HG03025 (cell line): ENCODE measurements at regions not wholly inside any gene's neighbourhood (a gene's known extent, or its start where the extent isn't known, plus 50 kb on each side); places are given as distances from the start of the nearest gene placed in this dataset.

Source experiments
- ATAC-seq: cut with Tn5 transposase; IDR thresholded peaks from one replicate; pipeline ENCODE4 v1.9.1; 2021; ENCODE audit warnings: mild to moderate bottlenecking, moderate library complexity; ENCODE audit not compliant: unreplicated experiment, low FRiP score

DNA sequence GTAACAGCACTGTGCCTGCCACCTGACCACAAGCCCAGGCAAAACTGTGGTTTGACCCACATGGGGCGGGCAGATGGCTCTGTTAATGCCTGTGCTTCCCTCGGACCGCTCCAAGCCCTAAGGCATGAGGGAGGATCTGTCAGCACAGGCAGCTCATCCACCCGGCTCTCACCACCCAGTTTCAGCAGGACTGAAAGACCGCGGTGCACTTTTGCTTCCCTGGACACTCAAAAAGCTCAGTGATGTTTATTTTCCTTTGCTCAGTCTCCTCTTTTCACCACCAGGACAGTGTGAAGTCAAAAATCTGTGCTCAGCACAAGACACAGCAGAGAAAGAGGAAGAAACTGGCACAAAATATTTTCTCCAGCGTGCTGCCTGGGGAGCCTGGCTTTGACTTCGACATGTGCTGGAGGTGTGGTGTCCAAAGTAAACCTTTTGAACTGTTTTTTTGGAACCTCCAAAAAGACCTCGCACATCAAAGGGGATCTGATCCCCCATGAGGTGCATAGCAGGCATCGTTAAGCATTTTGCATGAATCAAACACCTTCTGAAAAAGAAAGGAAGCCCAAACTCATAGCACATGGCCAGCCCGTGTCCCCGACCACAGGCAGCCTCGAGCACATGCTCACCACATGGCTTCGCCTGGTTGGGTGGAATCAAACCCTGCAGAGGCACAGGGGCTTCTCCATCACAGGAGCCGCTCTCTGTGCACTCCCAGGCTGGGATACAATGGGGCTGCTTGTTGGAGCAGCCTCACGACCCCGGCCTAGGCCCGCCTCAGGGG, 441.7 kb upstream of the JARID2 start:
- no peak for ATAC-seq

DNA sequence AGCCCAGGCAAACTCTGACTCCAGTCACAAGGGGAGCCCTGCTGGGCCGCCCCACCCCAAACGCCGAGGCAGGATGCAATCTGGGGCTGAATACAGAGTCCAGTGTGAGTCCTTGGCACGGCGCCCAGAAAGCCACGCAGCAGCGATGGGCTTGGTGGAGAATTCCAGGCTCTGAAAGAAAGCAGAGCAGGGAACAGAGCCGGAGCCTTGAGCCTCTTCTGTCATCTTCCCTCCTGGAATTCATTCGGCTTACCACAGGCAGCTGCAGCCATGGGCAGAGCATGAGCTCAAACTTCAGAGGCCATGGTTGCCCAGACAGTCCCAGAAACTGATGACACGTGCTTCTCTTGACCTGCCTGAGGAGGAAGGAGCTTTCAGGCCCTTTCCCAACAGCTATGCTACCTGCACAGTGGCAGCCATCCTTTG, 441.1 kb upstream of the JARID2 start:
- no peak for ATAC-seq

DNA sequence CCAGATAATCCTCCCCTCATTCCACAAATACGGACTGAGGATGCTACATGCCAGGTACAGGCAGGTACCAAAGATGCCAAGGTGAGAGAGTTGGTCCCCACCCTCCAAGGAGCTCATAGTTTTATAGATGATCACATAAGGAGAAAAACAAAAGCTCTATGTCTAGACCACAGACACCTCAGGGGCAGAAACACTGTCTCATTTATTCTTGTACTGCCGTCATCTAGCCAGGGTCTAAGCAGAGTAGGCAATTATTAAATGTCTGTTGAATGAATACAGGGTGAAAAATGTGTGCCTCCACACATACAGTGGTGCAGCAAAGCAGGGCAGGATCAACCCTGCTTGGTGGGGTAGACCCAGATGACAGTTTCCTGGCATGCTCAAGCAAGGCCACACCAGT, 439.8 kb upstream of the JARID2 start:
- no peak for ATAC-seq

DNA sequence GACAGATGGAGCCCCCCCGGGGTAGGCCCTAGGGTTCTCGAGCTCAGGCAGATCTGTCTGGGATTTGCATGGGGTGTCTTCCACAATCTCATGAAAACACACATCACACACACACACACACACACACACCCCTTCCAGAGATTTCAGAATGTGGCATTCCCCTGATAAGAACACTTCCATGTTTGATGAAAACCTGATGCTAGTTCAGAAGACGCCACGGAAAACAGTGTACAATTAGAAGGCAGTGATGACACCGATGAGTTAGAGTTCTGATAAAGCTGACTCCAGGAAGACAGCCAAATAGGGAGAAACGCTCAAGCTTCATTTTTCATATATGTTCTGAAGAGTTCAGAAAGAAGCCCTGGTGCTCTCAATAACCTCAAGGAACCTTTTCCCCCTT, 438.7 kb upstream of the JARID2 start:
- no peak for ATAC-seq

DNA sequence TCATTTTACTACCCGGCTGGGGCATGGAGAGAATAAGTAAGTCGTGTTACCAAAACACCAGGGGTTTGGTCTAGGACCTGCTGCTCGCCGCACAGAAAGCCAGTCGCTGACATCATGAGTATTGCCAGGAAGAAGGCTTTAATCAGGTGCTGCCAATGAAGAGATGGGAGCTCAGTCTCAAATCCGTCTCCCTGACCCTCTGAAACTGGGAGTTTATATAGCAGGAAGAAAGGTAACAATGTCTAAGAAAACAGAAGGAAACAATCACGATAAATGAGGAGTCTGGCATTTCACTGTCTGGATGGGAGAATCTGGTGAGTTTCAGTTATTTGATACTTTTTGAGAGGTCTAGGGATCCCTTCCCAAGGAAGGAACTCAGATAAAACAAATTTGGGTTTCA, 437.9 kb upstream of the JARID2 start:
- ATAC-seq, result no peak

DNA sequence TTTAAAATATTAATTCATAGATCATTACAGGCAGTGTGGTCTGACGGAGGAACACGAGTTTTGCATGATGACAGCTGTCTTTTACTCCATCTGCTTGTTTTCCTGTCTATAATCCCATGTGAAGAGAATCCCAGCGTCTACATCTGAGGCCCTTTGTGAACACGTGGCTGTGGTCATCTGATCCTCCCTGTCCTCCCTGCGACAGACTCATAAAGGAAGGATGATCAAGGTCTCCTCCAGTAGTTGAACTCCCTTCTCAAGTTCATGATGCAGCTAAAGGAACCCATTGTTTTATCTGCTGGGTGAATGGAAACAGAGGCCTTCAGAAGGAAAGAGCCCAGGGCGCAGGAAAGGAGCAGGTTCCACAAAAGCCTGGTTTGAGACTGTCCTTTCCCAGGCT, 435.8 kb upstream of the JARID2 start:
- no peak for ATAC-seq

DNA sequence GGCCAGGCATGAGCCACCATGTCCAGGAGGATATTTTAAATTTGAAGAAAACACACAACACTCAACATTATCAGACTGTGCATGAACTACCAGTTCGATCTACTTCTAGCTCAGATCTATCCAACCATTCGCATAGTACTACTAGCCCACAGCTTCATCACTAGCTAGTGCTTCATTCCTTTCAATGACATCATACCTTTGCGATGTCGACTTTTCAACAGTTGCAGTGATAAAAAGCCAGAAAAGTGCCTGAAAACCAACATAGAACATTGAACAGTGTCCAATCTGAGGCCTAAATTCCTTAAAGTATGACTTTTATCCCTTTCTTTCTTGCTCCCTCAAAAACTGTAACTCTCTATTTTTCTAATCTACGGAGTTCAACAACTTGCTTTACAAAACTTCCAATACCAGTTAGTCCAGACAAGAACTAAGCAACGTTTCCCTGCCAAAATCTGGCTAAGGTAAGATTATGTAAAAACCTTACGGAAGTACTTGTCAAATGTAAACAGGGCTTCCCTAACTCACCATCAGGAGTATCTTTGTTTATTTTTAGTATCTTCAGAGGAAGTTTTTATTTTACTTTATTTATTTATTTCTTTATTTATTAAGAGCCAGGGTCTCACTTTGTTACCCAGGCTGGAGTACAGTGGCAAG, 434.0 kb upstream of the JARID2 start:
- ATAC-seq, result no peak

DNA sequence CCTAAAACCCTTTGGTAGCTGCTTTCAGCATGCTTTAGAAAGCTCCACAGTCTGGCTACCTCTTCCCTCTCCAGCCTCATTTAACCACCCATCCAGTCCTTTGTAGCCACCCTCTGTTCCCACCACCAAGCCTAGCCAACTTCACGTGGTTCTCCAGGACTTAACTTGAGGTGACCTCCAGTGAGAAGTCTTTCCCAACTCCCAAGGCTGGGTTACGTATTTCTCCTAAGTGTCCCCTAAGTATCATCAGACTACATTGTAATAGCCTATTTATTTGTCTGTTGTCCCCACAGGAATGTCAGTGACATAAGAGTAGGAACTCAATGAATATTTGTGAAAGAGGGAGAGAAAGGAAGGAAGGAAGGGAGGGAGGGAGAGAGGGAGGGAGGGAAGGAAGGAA, 431.9 kb upstream of the JARID2 start:
- ATAC-seq, result no peak

DNA sequence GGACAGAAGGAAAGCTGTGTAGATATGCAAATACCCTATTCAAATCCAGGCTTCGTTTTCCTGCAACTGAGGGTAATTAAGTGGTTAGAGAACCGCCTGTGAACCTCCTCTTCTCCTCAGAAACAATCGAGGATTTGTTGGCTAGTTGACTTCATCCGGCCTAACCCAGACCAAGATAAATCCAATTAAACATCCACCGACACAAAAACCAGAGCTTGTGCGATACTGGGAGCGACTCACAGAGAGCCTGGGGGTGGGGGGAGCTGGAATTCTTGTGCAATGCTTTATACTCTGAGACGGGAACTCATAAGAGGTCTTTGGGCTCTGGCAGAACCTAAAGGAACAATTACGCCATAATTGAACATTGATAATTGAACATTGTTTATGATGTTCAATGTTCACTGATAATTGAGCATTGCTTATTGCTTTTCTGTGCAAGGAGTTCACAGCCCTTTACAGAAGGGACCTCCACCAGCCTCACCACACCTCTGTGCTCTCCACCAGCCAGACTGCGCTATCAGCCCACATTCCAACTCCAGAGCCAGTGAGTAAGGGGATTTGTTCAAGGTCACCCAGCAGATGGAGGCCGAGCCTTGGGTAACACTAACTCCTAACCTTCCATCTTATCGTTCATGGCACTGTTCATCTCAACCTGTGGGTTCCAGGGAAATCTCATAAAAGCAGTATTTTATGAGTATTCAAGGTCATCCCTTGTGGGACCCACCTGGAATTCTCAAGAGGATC, 429.6 kb upstream of the JARID2 start:
- no peak for ATAC-seq

DNA sequence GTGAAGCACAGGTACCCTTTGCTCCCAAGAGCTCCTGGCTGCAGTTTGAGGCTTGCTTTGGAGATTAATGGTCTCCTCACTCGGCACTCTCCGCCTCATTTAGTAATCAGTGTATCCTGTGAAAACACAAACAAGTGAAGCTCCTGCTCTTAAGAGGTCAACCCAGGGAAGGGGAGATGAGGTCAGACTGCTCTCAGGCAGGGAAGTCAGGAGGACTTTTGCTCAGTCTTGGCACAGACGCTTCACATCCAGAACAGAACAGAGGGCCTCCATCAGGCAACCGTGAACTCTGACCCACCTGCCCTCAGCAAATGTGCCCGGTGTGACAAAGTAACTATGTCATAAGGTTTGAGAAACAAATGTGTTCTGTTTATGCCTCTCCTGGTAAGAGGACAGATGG, 428.8 kb upstream of the JARID2 start:
- ATAC-seq, result no peak

DNA sequence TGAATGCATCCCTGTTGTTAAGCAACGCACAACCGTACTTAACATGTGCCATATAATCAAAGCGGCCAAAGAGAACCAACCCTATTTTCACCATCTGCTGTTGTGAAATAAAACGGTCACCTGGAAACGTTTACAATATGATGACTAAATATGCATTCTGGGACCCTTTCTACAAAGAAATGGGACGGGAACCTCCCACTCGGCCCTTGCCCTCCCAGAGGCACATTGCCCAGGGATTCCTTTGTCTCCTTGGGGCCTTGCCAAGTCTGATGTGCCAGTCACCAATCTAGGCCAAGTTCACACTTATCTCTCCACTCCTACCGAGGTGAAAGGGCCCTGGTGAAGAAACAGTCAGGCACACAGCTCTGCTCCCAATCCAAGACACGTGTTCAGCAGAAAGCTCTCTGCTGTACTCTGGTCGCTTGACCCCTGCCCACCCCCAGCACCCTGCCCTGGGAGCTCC, 427.4 kb upstream of the JARID2 start:
- ATAC-seq, result no peak

DNA sequence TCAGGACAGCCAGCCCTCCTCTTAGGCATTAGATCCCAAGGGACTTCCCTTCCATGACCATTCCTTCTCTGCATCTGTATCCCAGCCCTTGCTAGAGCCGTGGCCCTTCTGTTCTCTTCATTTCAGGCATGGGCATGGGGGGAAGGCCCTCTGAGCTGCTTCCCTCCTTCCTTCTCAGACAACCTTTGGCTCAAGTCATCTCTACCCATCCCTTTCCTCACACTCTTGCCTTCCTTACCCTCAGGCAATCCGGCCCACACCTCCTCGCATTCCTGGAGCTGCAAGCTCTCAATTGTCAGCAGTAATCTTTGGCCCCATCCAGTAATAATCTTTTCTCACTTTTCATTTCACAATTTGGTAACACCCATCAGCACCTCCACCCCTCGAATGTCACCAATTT, 426.9 kb upstream of the JARID2 start:
- no peak for ATAC-seq

DNA sequence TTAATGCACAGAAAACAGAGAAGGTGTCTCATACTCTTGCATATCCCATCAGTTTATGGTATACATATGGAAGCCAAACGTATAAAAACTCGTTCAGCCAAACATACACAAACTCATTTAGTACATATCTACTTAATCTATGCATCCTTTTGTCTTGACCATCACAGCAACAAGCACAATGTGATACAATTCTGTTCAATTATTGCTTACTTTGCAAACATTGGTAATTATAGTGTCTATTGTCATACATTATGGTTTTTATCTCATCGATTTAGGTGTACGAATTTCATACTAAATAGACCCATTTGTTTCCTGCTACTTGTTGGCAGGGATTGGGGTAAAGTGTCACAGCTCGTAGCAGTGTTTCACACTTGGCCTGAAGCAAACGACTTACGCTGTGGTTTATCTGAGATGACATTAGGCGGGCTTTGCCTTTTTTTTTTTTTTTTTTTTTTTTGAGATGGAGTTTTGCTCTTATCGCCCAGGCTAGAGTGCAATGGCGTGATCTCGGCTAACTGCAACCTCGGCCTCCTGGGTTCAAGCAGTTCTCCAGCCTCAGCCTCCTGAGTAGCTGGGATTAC, 425.9 kb upstream of the JARID2 start:
- no peak for ATAC-seq

DNA sequence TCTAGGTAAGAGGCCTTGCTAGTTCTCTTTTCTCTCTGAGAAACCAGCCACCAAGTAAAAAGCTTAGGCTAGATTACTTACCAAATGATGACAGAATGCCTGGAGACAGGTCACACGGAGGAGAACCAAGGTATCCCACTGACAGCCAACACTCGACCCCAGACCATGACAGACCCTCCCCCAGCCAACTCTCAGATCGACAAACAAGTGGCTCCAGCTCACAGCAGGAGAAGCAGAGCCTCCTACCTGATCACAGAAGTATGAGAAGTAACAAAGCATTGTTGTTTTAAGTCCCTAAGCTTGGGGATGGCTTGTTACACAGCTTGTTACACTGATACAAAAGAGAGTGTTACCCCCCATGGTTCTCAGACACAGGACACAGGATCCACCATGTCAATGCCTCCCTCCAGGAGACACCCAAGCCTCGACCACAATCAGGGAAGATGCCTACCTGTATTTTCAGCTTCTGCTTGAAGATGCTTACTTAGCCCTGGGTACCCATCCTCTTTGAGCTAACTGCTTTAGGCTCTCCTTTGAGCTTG, 423.8 kb upstream of the JARID2 start:
- ATAC-seq, result no peak

DNA sequence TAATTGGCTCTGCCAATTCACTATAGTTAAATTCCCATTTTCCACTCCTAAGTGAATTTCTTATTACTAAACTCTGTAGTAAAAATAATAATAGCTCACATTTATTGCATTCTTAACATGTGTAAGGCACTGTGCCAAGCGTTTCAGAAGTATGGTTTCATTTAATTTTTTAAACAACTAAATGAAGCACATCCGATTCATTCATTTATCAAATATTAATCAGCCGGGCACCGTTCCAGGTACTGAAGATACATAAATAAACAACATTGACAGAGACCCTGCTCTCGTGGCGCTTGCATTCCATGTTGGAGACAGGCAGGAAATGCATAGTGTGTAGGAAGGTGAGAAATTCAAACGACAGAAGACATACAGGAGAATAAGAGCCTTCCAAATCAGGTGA, 423.2 kb upstream of the JARID2 start:
- ATAC-seq, result no peak

DNA sequence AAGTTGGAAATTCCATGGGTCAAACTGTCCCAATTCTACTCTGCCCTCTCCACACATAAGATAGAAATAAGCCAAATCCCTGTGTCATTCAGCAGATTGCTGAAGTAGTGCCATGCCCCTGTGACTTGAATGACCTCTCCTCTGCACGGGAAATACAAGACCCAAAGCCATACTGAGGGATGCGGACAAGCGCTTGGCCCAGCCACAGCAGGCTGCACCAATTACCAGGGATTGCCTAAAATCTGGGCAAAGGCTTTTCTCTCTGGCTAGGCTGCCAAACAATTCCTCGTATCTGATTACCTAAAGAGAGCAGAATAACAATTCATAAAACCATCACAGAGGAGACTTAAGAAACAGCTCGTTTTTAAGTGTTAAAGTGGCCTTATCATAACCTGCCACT, 421.8 kb upstream of the JARID2 start:
- no peak for ATAC-seq

DNA sequence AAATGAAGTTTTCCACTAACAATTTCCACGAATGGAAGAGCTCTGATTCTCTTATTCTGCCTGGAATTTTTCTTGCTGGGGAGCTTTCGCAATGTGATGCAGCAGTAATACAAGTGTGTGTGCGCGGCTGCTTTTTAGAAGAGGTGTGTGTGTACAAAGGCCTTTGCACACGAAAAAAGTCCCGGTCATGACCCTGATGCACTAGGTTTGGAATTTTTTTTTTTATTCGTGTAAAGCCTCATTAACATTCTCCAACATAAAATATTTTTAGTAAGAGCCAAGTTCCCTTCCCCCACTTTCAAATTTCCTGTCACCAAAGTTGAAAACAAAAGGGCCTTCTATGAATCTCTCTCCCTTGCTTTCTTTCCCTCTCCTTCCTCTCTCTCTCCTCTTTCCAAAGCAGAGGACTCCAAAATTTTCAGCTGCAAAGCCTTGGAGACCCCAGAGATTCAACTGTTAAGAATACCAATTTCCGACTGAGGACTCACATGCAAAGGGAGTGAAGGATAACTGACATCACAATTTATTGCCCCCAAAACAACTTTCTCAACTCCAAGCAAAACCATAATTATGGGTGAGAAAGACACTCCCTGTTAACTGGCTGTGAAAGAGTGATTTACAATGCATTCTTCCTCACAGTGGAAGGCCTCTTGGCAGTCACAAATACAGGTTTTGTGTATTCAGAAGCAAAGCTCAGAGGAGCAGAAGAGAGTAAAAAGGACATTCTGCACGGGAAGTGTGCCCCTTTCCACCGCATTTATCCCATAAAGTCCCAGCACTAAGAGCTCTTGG, 421.2 kb upstream of the JARID2 start:
- no peak for ATAC-seq

DNA sequence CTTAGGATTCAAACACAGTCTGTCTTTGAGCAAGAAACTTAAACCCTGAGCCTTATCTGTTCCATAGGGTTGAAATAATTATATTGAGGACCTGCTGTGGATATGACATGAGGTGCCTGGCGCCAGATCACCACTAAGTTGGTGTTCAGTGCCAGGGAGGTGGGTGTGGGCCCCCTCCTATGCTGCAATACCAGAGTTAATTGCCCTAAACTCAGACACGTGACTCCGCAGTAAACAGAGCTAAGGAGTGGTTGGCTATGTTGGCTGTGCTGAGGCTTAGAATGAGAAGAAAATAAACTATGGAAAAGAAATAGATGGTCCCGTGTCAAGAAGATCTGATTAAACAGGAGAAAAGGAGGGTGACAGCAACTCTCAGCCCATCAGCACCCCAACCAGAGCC, 419.4 kb upstream of the JARID2 start:
- ATAC-seq, result no peak

DNA sequence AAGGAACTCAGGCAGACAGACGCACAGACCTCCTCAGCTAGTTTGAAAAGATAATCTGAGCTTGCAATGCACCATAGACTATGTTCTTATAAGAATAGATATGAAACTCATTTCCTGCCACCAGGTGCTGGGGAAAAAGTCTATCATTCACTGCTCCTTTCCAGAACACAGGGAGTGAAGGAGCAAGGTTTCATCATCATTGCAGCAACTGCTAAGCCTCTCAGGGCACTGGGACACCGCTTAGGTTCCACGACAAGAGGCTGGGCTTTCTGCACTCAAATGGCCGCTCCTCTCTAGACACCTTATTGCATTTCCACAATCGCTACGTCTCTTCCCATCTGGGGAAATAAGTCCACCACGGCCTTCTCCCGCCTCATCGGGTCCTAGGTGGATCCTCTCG, 418.5 kb upstream of the JARID2 start:
- no peak for ATAC-seq

DNA sequence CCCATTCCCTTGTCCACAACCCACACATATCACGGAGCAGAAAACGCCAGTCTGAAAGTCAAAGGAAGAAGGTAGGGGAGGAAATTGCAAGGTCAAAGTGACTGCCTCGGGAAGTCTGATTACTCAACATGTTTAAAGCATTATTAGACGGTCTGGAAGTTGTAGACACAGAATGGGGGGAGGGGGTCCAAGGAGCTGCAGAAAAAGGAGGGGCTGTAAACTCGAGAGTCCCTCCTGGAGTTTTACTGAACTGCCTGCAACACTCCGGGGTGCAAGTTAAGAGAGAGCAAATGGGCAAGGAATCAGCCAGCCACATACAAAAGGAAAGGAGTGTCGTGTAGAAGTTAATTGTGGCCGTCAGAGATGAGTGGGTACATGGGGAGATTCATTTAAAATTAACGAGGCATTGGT, 417.7 kb upstream of the JARID2 start:
- no peak for ATAC-seq
